Stomach (tissue), 4 donors: ENCODE measurements at regions not wholly inside any gene's neighbourhood (a gene's known extent, or its start where the extent isn't known, plus 50 kb on each side); places are given as distances from the start of the nearest gene placed in this dataset.
"Not testable (repeated sequence)": the region's sequence is repeated elsewhere in the genome, so short reads cannot be mapped to it uniquely, and the experiment has no call there.

Experiments
- POLR2A ChIP-seq, 4 donors: fragments of 450-650 bp; IDR thresholded peaks; one replicate each; pipeline ENCODE4 v1.6.1; 2016; ENCODE audit warnings: antibody characterized with exemption in 4 of 4, control low read depth in 2 of 4, mild to moderate bottlenecking in 1 of 4, moderate library complexity in 1 of 4
- TF ChIP-seq, protein P1 (sequence below), 7 experiments: fragments of 450-650 bp in 4 of 7; fragments of 200-600 bp in 3 of 7; sonication (generic) in 3 of 7; IDR thresholded peaks; one replicate each; pipeline ENCODE4 v1.5.1; 2016 to 2019; ENCODE audit warnings: antibody characterized with exemption in 7 of 7, control low read depth in 2 of 7, mild to moderate bottlenecking in 1 of 7

DNA sequence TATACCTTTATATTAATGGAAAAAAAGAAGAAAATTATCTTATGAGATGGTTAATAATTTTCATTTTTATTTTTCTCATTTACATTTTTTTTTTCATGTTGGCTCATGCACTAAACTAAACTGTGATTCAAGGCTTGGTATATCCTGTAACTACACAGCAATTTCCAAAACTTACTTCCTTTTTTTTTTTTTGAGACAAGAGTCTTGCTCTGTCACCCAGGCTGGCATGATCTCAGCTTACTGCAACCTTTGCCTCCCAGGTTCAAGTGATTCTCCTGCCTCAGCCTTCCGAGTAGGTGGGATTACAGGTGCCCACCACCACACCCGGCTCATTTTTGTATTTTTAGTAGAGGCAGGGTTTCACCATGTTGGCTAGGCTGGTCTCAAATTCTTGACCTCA, 224.9 kb upstream of the FANCL start:
- TF ChIP-seq POLR2A (IDR thresholded peaks at IDR 0.05), result not testable (repeated sequence)
- TF ChIP-seq, protein P1, sequence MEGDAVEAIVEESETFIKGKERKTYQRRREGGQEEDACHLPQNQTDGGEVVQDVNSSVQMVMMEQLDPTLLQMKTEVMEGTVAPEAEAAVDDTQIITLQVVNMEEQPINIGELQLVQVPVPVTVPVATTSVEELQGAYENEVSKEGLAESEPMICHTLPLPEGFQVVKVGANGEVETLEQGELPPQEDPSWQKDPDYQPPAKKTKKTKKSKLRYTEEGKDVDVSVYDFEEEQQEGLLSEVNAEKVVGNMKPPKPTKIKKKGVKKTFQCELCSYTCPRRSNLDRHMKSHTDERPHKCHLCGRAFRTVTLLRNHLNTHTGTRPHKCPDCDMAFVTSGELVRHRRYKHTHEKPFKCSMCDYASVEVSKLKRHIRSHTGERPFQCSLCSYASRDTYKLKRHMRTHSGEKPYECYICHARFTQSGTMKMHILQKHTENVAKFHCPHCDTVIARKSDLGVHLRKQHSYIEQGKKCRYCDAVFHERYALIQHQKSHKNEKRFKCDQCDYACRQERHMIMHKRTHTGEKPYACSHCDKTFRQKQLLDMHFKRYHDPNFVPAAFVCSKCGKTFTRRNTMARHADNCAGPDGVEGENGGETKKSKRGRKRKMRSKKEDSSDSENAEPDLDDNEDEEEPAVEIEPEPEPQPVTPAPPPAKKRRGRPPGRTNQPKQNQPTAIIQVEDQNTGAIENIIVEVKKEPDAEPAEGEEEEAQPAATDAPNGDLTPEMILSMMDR (IDR thresholded peaks at IDR 0.05), result not testable (repeated sequence)
